ENCODE measurements at regions not wholly inside any gene's neighbourhood (a gene's known extent, or its start where the extent isn't known, plus 50 kb on each side); places are given as distances from the start of the nearest gene placed in this dataset.

DNA sequence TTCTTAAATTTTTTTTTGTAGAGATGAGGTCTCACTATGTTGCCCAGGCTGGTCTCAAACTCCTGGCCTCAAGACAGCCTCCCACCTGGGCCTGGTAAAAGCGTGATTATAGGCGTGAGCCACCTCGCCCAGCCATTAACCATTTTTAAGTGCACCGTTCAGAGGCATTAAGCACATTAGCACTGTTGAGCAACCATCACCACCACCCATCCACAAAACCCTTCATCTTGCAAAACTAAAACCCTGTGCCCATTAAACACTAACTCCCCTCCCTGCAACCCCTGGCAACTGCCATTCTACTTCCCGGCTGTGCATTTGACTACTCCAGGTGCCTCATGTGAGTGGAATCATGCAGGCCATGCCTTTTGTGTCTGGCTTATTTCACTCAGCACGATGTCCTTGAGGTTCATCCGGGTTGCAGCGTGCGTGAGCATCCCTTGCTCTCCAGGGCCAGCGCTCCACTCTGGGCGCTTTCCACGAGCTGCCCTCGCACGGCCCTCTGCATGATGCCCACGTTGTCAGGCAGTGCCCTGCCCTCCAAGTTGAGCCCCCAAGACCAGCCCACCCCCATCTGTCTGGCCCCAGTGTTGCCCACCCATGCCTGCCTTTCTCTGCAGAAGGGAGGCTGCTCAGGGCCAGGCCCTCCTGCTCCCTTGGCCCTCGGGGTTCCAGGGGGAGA lies 63.0 kb upstream of the GLI2 start:
- Histone ChIP-seq H3K4me2 (no peak overlapping the region), H3K9me3 (ENCODE audit: low read depth) (no peaks in the 10 kb centered on the region), H3K27me3 (peaks cover 12% of the 10 kb centered on the region), H2AFZ (no peak overlapping the region), H3K9me2 (replicated peaks; ENCODE audit: insufficient read depth) (no peaks in the 10 kb centered on the region), H3K4me1 (ENCODE audit: insufficient read depth) (no peaks in the 10 kb centered on the region), H4K20me1 (ENCODE audit: insufficient read depth, poor library complexity, severe bottlenecking) (no peaks in the 10 kb centered on the region), H3K27ac (no peak overlapping the region), H3K4me3 (no peak overlapping the region), H3K36me3 (replicated peaks; ENCODE audit: insufficient read depth, low read depth) (no peaks in the 10 kb centered on the region), H3K79me2 (no peaks in the 10 kb centered on the region)
- 76% methylated on average over 16 of the region's 16 CpGs for WGBS (ENCODE audit: low lambda C conversion rate, missing lambda C conversion rate)
- TF ChIP-seq EZH2phosphoT487 (IDR thresholded peaks at IDR 0.05; ENCODE audit: low read depth, severe bottlenecking, unreplicated experiment) (no peak), EZH2 (IDR thresholded peaks at IDR 0.05; ENCODE audit: borderline replicate concordance) (no peak)
- TF ChIP-seq, protein P1, sequence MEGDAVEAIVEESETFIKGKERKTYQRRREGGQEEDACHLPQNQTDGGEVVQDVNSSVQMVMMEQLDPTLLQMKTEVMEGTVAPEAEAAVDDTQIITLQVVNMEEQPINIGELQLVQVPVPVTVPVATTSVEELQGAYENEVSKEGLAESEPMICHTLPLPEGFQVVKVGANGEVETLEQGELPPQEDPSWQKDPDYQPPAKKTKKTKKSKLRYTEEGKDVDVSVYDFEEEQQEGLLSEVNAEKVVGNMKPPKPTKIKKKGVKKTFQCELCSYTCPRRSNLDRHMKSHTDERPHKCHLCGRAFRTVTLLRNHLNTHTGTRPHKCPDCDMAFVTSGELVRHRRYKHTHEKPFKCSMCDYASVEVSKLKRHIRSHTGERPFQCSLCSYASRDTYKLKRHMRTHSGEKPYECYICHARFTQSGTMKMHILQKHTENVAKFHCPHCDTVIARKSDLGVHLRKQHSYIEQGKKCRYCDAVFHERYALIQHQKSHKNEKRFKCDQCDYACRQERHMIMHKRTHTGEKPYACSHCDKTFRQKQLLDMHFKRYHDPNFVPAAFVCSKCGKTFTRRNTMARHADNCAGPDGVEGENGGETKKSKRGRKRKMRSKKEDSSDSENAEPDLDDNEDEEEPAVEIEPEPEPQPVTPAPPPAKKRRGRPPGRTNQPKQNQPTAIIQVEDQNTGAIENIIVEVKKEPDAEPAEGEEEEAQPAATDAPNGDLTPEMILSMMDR (IDR thresholded peaks at IDR 0.05; ENCODE audit: poor library complexity): no peak
- no peak for DNase-seq (ENCODE audit: low spot score)

DNA sequence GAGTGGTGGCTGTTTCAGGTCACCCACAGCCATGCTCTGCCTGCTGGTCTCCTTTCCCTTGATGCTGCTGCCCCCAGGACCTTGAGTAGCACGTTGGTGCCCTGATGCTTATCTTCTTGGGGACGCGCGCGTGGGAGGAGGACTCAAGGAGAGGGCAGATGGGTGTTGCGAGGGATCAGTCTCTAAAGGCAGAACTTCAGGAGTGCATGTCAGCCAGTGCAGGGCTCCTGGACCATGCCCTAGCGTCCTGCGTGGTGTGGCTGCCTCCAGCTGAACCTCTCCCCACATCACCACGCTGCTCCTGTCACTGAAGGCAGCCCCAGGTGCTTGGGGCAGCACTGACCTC lies 62.5 kb upstream of the GLI2 start:
- H3K4me2 ChIP-seq: no peak overlapping the region
- no peaks in the 10 kb centered on the region for H4K20me1 ChIP-seq (ENCODE audit: insufficient read depth, poor library complexity, severe bottlenecking)
- no peaks in the 10 kb centered on the region for H3K9me2 ChIP-seq (replicated peaks; ENCODE audit: insufficient read depth)
- no peaks in the 10 kb centered on the region for H3K9me3 ChIP-seq (ENCODE audit: low read depth)
- peaks cover 12% of the 10 kb centered on the region for H3K27me3 ChIP-seq
- no peaks in the 10 kb centered on the region for H3K79me2 ChIP-seq
- H3K4me1 ChIP-seq (ENCODE audit: insufficient read depth): no peaks in the 10 kb centered on the region
- no peak for TF ChIP-seq EZH2 (IDR thresholded peaks at IDR 0.05; ENCODE audit: borderline replicate concordance)
- TF ChIP-seq EZH2phosphoT487 (IDR thresholded peaks at IDR 0.05; ENCODE audit: low read depth, severe bottlenecking, unreplicated experiment): no peak
- TF ChIP-seq, protein P1 (IDR thresholded peaks at IDR 0.05; ENCODE audit: poor library complexity): no peak
- H3K36me3 ChIP-seq (replicated peaks; ENCODE audit: insufficient read depth, low read depth): no peaks in the 10 kb centered on the region
- no peak overlapping the region for H3K4me3 ChIP-seq
- H3K27ac ChIP-seq: no peak overlapping the region
- DNase-seq (ENCODE audit: low spot score): no peak
- WGBS (ENCODE audit: low lambda C conversion rate, missing lambda C conversion rate): 87% methylated on average over 9 of the region's 9 CpGs
- no peak overlapping the region for H2AFZ ChIP-seq

DNA sequence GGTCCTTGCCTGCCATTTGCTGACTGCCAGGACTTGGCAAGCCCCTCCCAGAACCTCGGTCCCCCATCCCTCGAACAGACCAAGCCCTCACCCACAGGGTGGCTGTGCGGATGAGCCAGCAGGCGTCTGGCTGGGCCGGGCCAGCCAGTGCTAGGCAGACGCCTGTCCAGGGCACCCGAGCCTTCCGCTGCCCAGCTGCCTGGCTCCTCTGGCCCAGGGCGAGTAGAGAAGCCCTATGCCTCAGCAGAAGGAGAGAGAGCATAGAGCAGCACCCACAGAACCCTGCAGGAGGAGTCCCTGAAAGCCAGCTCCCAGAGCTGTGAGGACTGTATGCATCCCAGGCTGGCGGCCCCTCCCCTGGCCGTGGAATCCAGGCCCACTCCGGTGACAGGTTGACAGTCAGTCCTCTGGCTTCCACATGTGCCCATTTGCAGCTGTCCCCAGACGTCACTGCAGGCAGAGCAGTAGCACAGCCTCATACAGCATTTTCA lies 62.1 kb upstream of the GLI2 start:
- no peak for TF ChIP-seq EZH2 (IDR thresholded peaks at IDR 0.05; ENCODE audit: borderline replicate concordance)
- TF ChIP-seq, protein P1 (IDR thresholded peaks at IDR 0.05; ENCODE audit: poor library complexity): no peak
- TF ChIP-seq EZH2phosphoT487 (IDR thresholded peaks at IDR 0.05; ENCODE audit: low read depth, severe bottlenecking, unreplicated experiment): no peak
- peaks cover 12% of the 10 kb centered on the region for H3K27me3 ChIP-seq
- H3K79me2 ChIP-seq: no peaks in the 10 kb centered on the region
- no peaks in the 10 kb centered on the region for H3K9me2 ChIP-seq (replicated peaks; ENCODE audit: insufficient read depth)
- no peak for DNase-seq (ENCODE audit: low spot score)
- no peak overlapping the region for H3K4me3 ChIP-seq
- no peaks in the 10 kb centered on the region for H4K20me1 ChIP-seq (ENCODE audit: insufficient read depth, poor library complexity, severe bottlenecking)
- no peak overlapping the region for H2AFZ ChIP-seq
- 86% methylated on average over 13 of the region's 13 CpGs for WGBS (ENCODE audit: low lambda C conversion rate, missing lambda C conversion rate)
- no peak overlapping the region for H3K4me2 ChIP-seq
- no peaks in the 10 kb centered on the region for H3K9me3 ChIP-seq (ENCODE audit: low read depth)
- H3K4me1 ChIP-seq (ENCODE audit: insufficient read depth): no peaks in the 10 kb centered on the region
- no peak overlapping the region for H3K27ac ChIP-seq
- no peaks in the 10 kb centered on the region for H3K36me3 ChIP-seq (replicated peaks; ENCODE audit: insufficient read depth, low read depth)

All from hepatocyte (in vitro differentiated cells).